ENCODE measurements at regions not wholly inside any gene's neighbourhood (a gene's known extent, or its start where the extent isn't known, plus 50 kb on each side); places are given as distances from the start of the nearest gene placed in this dataset.
"Not testable (repeated sequence)": the region's sequence is repeated elsewhere in the genome, so short reads cannot be mapped to it uniquely, and the experiment has no call there.

GRCh38 chr21:5068649-5069048 lies 5452.7 kb upstream of the TPTE start:
- not testable (repeated sequence) for TF ChIP-seq CTCF, POLR2A (IDR thresholded peaks at IDR 0.05)

Data from right lobe of liver (tissue), 4 donors.